ENCODE measurements at regions not wholly inside any gene's neighbourhood (a gene's known extent, or its start where the extent isn't known, plus 50 kb on each side); places are given as distances from the start of the nearest gene placed in this dataset.

- H2AFZ ChIP-seq (ENCODE audit: low read depth) = no peak overlapping the region
- TF ChIP-seq MXI1 (IDR thresholded peaks at IDR 0.05; ENCODE audit: low read depth, low read length) = no peak
- no peak for TF ChIP-seq POLR2AphosphoS5 (IDR thresholded peaks at IDR 0.05; ENCODE audit: low read depth, low read length)
- no peak for TF ChIP-seq USF2 (IDR thresholded peaks at IDR 0.05; ENCODE audit: borderline replicate concordance, low read depth, low read length)
- TF ChIP-seq PBX3 (IDR thresholded peaks at IDR 0.05) = no peak
- no peak for TF ChIP-seq USF1 (IDR thresholded peaks at IDR 0.05; ENCODE audit: borderline replicate concordance, low read depth)
- TF ChIP-seq RFX5 (IDR thresholded peaks at IDR 0.05; ENCODE audit: low read length) = no peak
- TF ChIP-seq RAD21 (IDR thresholded peaks at IDR 0.05; ENCODE audit: low read length) = no peak
- TF ChIP-seq FOXM1 (IDR thresholded peaks at IDR 0.05; ENCODE audit: low read depth) = no peak
- TF ChIP-seq RCOR1 (IDR thresholded peaks at IDR 0.05; ENCODE audit: low read length) = no peak
- no peak for TF ChIP-seq ELF1 (IDR thresholded peaks at IDR 0.05)
- no peak for TF ChIP-seq EZH2phosphoT487 (IDR thresholded peaks at IDR 0.05; ENCODE audit: borderline replicate concordance, low read depth)
- TF ChIP-seq IRF3 (IDR thresholded peaks at IDR 0.05; ENCODE audit: low read depth, low read length) = no peak
- no peak for TF ChIP-seq REST (IDR thresholded peaks at IDR 0.05; ENCODE audit: low read depth, low read length)
- H3K9me2 ChIP-seq = no peaks in the 10 kb centered on the region
- ChIA-PET CTCF (interaction anchor here (0.5 kb wide), 1 partner anchor 1598 kb away, joined by 3 read pairs; no protein-coding TSS in a partner anchor), POLR2A (no interaction called here)
- H3K27ac ChIP-seq (ENCODE audit: low read depth in 2 of 2, low read length in 1 of 2) = no peak overlapping the region
- no peaks in the 10 kb centered on the region for H3K4me1 ChIP-seq (ENCODE audit: control insufficient read depth in 1 of 2, insufficient read depth in 2 of 2, low read depth in 1 of 2, low read length in 1 of 2)
- DNase-seq = no peak
- no peaks in the 10 kb centered on the region for H3K36me3 ChIP-seq (replicated peaks in 1 of 2; ENCODE audit: control insufficient read depth in 1 of 2, insufficient read depth in 2 of 2, low read length in 1 of 2)
- no peak overlapping the region for H3K4me3 ChIP-seq (ENCODE audit: low read depth in 2 of 2, low read length in 1 of 2)
- no peak overlapping the region for H3K4me2 ChIP-seq
- H3K27me3 ChIP-seq (ENCODE audit: insufficient read depth) = no peaks in the 10 kb centered on the region
- no peaks in the 10 kb centered on the region for H4K20me1 ChIP-seq (ENCODE audit: insufficient read depth)
- no peaks in the 10 kb centered on the region for H3K9me3 ChIP-seq
- WGBS (ENCODE audit: low lambda C conversion rate) = 6% methylated on average over 2 of the region's 5 CpGs
- H3F3A ChIP-seq (replicated peaks; ENCODE audit: insufficient read depth) = no peaks in the 10 kb centered on the region
- no peak overlapping the region for H3K9ac ChIP-seq
- H3K79me2 ChIP-seq (ENCODE audit: insufficient read depth) = no peaks in the 10 kb centered on the region
These were observed 718.0 kb upstream of the CDH10 start for GRCh38 chr5:25362799-25363198.

Data from SK-N-SH (cell line).